PC-3 (cell line): ENCODE measurements at regions not wholly inside any gene's neighbourhood (a gene's known extent, or its start where the extent isn't known, plus 50 kb on each side); places are given as distances from the start of the nearest gene placed in this dataset.

ENCODE experiments used
- CTCF ChIP-seq: fragments of 300-600 bp; sonication (generic); conservative IDR thresholded peaks from 2 replicates; pipeline ENCODE4 v1.5.1; 2017; ENCODE audit warnings: antibody characterized with exemption, low read depth, mild to moderate bottlenecking, low read length
- EZH2 ChIP-seq: fragments of 300-600 bp; sonication (generic); IDR thresholded peaks from one replicate; pipeline ENCODE4 v1.6.1; 2017; ENCODE audit warnings: antibody characterized with exemption, mild to moderate bottlenecking, low read length; ENCODE audit not compliant: unreplicated experiment
- EZH2phosphoT487 ChIP-seq: fragments of 300-600 bp; sonication (generic); IDR thresholded peaks from 2 replicates; pipeline ENCODE4 v1.6.1; 2018; ENCODE audit warnings: mild to moderate bottlenecking, antibody characterized with exemption, low read length, borderline replicate concordance

GRCh38 chr20:53891306-53891894, 179.0 kb downstream of the BCAS1 start:
- TF ChIP-seq CTCF, result no peak
- TF ChIP-seq EZH2, result no peak
- TF ChIP-seq EZH2phosphoT487, result no peak
